Right forelimb (tissue), 1 donor: ENCODE measurements at regions not wholly inside any gene's neighbourhood (a gene's known extent, or its start where the extent isn't known, plus 50 kb on each side); places are given as distances from the start of the nearest gene placed in this dataset.
"Not testable (repeated sequence)": the region's sequence is repeated elsewhere in the genome, so short reads cannot be mapped to it uniquely, and the experiment has no call there.

Experiments
- DNase-seq: peaks from one replicate; pipeline ENCODE4 v3.0.0-alpha.2; 2018

DNA sequence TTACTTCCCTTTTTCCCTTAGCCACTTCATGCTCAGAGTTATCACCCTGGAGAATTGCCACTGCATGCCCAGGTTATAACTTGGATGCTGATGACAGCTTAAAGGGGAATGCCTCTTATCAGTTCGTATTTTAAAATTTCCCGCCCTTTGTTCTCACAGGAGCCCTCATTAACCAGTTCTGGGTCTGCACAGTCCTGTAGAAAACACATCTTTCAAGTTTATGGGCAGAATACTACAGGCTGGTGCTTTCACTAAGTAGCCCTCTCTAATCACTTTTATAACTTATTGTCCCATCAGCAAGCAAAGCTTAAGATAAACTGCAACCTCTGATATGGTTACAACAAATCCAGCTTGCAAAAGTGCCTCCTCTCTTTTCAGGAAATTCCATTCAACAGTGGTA is 587.3 kb upstream of the UBE2E2 start:
- DNase-seq: no peak

DNA sequence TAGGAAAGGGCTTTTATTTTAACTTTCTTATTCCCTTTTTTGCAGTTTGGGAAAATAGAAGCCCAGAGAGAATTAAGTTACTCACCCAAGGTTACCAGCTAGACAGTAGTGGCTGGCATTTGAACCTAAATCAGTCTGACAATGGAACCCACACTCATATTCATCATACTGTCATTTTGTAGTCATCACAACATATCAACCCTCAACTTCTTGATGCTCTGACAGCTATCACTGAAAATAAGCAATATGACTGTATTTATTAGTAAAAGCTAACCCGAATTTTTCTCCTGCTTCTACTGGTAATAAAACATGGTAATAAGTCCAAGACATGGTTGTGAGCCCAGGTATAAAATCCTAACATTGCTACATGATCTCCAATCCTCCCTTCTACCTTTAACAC is 585.8 kb upstream of the UBE2E2 start:
- DNase-seq: no peak

DNA sequence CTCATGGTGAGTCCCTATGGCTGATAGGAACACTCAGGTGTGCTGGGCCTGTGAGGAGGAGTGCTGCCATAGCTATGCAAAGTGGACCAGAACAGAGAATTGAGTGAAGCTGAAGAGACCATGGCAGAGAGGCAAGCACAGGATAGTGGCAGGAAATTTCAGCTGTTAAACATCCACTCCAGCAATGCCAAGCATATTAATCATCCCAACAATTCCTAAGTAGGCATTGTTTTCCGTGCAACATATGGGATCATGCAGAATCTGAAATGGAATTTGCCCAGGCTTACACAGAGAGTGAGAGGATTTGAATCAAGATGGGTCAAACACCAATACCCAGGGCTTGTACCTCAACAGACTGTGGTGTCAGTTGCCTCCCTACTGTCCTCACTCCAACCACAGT is 582.6 kb upstream of the UBE2E2 start:
- no peak for DNase-seq

DNA sequence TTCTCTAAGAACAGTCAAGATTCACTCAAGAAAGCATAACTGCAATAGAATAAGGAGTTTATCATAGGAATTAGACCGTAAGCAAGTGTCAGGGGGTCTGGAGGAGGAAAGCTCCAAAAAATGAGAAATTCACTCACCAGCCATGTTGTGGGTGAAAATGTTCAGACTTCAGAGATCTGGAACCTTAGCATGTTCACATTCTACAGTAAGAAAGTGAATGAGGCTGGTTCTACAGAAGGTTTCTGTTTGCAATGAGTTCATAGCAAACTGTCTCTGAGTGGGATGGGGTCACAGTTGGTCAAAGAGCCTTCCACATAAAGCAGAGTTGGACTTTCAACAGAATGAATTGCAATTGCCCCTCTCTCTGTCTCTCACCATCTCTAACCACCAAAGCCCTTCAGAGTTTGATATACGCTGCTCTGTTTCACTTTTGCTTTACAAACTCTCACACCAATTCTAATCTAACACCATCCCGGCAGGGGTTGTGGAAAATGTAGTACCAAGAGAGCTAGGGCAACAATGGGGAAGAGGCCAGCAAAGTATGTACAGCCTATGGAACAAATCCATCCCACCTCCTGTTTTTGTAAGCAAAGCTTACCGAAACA is 581.8 kb upstream of the UBE2E2 start:
- DNase-seq: no peak

DNA sequence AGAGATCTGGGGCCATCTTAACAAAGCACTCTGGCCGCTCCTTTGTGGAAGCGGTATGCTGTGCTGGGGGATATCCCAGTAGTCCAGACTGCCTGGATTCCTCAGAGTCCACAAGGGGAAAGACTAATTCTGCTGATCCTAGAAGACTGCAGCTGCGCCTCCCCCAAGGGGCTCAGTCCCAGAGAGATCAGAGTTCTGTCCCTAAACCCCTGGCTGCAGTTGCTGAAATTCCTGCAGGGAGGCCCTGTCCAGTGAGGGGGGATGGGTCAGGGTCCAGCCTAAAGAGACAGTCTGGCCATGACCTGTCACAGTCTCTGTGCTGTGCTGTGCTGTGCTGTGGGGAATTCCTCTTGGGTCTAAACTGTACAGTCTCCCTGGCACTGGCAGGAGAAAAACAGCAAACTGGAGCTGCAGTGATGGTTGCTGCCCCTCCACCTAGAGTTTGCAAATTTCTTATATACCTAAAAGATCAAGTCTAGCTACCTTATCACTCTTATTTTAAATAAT is 575.1 kb upstream of the UBE2E2 start:
- no peak for DNase-seq

DNA sequence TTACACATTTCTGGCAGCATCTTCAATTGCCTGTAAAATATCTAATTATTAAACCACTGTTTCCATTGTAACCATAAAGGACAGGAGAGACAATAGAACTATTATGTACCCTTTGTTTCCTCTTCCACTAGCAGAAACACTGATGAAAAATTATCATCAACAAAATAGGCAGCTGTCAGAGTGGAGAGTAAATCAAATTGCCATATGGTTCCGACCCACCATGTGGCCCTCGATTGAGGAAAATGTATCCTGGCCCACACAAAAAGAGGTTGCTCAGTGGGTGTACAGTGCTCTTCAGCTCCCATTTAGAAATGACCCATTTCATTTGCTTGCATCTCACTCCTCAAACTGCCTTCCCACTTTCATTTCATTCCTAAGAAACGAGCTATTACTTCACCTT is 570.6 kb upstream of the UBE2E2 start:
- DNase-seq: no peak

DNA sequence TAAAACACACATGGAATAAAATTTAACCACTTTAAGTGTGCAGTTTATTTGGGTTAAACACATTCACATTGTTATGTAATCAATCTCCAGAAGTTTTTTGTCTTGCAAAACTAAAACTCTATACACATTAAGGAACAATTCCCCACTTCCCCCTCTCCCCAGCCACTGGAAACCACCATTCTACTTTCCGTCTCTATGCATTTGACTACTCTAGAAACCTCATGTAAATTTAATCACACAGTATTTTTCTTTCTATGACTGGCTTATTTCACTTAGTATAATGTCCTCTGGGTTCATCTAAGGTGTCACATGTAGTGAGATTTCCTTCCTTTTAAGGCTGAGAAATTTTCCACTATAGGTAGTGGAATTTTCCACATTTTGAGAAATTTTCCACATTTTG is 568.7 kb upstream of the UBE2E2 start:
- no peak for DNase-seq

DNA sequence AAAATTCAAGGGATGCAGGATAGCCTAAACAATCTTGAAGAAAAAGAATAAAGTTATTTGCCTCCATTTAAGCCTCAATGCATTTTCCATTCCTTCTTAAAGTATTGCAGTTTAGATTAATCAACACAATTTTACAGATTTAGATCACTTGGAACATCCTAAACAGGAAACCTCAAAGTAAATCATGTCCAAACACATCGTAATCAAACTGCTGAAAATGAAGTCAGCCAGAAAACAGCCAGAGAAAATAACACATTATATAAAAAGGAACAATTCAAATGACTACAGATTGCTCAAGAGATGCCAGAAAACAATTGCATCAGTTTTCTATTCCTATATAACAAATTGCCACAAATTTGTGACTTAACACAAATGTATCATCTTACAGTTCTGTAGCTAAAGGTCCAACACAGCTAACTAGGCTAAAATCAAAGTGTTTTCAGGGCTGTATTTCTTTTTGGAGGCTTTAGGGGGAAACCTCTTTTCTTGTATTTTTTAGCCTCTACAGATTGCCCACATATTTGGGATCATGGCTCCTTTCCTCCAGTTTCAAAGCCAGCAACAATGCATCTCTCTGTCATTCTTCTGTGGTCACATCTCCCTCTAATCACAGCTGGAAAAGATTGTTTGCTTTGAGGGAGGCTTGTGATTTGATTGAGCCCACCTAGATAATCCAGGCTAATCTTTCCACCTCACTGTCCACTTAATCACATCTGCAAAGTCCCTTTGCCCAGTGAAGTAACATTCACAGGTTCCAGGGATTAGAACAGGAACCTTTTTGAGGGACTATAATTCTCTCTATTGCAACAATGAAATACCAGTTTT is 543.3 kb upstream of the UBE2E2 start:
- no peak for DNase-seq

DNA sequence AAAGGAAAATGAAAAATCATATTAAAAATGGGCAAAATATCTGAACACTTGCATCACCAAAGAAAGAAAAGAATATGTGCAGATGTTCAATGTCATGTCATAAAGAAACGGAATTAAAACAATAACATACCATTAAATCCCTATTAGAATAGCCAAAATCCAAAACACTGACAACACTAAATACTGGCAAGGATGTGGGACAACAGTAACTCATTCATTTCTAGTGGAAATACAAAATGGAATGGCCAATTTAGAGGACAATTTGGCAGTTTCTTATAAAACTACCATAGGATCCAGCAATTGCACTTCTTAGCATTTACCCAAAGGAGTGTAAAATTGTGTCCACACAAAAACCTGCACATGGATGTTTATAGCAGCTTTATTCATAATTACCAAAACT is 542.5 kb upstream of the UBE2E2 start:
- no peak for DNase-seq

DNA sequence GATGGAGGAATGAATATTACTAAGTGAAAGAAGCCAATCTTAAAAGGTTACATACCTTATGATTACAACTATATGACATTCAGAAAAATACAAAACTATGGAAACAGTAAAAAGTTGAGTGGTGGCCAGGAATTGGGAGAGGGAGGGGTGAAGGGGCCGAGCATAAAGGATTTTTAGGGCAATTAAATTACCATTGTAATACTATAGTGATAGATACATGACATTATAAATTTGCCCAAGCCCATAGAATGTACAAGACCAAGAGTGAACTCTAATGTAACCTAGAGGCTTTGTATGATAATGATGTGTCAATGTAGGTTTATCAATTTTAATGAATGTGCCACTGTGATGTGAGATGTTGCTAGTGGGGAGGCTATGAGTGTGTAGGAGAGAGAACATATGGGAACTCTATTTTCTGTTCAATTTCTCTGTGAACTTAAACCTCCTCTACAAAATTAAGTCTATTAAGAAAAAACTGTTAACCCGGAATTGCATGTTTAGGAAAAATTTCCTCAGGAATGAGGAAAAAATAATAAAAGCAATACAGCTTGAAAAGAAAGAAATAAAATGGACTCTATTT is 541.9 kb upstream of the UBE2E2 start:
- DNase-seq: no peak

DNA sequence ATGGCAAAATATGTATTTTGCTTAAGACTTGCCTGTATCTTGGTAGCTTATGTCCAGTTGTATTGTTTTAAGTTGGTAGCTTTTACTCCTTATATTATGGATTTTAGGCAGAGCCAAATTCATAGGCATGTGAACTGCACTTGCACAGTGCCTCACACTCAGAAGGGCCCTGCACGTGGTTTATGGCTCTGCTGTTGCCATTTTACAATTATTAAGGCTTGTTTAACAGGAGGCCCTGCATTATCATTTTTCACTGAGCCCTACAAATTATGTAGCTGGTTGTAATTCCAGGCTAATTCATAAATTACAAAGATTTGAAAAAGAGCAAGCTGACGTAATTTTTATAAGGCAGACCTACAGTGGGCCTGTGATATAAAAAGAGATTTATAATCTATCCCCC is 537.6 kb upstream of the UBE2E2 start:
- no peak for DNase-seq

DNA sequence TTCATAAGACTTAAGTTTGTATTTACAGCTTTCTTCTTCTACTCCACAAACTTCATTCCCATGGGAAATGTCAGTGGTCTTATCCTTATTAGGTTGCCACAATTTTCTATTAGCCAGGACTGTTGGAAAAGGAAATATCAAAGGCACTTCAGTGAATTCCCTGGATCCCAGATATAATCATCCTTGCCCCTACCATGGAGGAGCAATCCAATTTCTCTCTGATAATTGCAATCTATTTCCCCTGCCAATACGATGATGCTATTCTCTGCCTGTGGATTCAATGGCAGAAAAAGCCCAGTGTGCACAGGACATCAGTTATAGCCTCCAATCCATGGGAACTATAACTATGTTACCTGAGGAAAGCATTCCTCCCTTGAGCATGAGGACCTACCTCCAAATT is 536.4 kb upstream of the UBE2E2 start:
- no peak for DNase-seq

DNA sequence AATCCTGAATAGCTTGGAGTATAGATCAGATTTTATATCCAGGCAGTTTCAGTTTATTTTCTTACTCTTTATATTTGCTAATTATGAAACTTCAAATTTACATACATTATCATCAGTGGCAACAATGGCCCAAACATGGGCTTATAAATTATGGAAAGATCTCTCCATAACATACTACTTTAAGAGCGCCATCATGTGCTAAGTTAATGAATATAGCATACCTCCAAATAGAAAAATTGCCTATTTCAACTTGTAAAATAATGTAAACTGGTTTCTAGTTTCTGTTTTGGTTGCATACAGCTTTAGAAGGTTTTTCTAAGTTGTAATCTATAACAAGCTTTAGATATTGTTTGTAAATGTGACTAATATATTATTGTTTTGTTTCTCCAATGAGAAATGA is 531.3 kb upstream of the UBE2E2 start:
- no peak for DNase-seq

DNA sequence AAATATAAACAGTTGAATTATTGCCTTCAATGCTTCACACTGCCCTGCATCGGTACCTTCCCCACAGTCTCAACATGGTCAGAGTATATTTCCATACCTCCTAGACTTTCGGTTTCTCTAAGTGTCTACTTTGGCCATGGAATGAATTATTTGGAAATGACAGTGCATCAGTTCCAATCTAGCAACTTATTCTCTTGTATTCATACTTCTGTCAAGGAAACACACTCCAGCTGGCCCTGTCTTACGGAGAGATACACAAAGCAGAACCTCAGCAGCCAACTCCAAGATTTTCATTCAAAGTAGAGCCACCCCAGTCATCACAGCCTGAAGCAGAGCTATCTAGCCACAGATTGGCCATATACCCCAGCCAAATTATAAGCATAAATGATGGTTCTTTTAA is 518.4 kb upstream of the UBE2E2 start:
- DNase-seq: no peak

DNA sequence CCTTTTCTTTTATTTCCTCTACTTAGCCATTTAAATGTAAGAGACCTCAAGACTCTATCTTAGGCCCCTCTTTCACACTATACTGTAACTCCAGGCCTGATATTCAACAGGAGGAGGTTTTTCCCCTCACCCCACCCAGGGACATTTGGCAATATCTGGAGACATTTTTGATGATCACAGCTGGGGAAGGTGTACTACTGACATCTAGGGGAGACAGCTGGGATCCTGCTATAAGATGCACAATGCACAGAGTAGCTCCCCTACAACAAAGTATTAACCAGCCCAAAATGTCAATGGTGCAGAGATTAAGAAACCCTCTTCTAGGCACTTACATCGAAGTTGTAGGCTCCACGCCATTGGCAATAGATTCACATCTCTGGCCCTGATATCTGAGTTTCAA is 517.5 kb upstream of the UBE2E2 start:
- DNase-seq: no peak

DNA sequence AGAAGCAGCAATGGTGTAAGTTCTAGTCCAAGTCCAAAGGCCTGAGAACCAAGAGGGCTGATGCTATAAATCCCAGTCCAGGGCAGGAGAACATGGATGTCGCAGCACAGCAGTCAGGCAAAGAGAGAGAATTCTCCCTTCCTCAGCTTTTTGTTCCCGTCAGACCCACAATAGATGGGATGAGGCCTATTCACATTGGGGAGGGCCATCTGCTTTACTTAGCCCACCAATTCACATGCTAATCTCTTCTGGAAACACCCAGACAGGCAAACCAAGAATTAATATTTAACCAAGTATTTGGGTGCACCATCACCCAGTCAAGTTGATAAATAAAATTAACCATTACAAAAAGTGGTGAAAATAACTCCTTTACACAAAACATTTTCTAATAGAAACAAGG is 511.7 kb upstream of the UBE2E2 start:
- DNase-seq: no peak

DNA sequence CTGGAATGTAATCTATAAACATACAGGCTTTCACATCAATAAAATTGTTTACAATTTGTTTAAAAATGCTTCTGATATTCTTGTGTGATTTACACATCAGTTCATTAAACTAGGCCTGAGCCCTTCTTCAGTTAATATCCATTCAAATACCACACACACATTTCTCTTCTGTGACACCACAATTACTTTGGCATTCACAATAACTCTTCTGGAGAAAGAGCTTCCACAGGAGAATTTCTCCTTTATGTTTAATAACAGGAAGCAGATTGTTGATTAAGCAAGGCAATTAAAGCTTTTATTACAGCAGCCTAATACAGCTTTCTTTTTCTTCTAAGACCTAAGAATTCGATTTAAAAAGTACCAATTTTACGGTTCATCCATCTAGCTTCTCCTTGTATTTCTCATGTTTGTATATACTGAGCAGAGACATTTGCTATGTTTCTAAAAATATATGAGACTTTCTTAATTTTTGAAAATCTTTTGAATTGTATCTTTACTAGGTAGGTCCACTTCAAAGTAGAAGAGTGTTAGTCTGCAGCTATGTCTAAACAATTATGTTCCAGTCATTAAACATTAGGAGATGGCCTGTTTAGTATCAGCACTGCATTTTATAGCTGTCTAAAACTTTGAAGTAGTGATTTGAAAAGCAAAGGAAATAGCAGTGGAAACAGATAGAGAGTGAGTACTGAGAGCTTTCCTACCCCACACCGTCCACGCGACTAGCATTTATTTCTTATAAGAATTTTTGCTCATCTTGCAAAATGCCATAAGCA is 511.1 kb upstream of the UBE2E2 start:
- DNase-seq: no peak

DNA sequence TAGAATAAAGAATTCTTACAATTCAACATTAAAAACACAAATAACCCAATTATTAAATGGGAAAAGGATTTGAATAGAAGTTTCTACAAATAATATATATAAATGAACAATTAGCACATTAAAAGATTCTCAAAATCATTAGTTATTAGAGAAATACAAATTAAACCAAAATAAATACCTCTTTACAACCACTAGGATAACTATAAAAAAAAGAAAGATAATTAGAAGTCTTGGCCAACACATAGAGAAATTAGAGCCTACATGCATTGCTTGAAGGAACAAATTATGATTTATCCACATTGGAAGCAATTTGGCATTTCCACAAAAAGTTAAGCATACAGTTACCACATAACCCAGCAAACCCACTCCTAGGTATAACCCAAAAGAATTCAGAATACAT is 502.3 kb upstream of the UBE2E2 start:
- no peak for DNase-seq

DNA sequence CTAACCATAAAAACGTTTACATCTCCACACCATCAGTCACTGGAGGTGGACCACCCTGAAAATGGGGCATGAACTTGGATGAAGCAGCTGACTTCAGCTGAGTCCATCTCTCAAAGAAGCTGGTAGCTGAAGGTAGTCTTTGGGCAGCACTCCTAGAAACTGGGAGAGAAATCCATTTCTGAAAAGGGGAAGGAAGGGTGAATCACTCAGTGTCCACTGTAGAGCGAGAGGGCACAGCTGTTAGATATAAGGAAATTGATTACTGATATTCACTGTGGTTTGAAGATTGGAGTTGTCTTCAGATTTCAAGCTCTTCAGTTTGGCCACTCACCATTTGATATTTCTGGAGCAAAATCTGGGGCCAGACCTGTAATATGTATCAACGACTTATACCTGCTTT is 499.0 kb upstream of the UBE2E2 start:
- DNase-seq: no peak

DNA sequence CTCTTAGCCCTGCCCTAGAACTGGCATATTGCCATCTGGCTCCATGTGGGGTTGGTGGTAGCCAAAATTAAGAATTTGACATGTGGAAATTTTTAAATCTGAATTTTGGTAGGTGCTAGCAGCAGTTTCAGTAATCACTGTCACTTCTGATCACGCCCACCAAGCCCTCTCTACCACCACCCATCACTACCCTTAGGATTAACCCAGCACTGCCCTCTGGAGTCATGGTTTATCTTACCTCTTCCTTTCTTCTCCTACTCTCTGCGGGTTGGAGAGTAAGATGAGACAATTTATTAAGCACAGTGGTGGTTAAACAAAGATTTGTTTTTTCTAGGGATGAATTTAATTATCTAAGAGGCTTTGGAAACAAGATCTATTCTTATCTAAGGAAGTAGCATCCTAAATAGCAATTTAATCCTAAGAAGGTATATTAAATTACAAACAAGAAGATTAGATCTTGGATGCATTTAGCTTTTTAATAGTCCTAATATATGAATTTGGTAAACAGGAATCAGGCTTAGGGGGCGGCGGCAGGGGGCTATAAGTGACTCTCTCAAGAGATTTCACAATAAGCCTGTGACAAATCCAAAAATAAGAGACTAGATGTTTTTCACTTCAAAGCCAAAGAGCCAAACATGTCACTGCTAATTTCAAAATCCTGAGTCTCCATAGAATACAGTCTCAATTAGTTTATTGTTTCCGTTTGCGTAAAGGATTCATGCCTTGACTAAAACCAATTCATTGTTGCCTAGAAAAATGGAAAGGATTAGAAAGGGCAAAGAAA is 498.4 kb upstream of the UBE2E2 start:
- no peak for DNase-seq

DNA sequence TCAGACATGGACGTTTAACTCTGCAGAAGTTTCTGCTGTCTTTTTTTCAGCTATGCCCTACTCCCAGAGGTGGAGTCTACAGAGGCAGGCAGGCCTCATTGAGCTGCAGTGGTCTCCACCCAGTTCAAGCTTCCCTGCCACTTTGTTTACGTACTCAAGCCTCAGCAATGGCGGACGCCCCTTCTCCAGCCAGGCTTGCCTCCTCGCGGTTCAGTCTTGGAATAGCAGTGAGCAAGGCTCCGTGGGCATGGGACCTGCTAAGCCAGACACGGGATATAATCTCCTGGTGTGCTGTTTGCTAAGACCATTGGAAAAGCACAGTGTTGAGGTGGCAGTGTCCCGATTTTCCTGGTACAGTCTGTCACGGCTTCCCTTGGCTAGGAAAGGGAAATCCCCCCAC is 496.2 kb upstream of the UBE2E2 start:
- DNase-seq: not testable (repeated sequence)

DNA sequence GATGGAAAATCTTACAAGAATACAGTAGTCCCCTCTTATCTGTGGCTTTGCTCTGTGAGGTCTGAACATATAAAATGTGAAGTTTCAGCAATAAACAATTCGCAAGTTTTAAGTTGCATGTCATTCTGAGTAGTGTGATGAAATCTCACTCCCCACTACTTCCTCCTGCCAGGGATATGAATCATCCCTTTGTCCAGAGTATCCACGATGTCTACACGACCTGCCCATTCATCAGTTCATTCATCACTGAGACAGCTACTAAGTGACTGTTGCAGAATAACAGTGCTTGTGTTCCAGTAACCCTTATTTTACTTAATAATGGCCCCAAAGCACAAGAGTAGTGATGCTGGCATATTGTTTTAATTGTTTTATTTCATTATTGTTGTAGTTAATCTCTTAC is 489.2 kb upstream of the UBE2E2 start:
- DNase-seq: no peak

DNA sequence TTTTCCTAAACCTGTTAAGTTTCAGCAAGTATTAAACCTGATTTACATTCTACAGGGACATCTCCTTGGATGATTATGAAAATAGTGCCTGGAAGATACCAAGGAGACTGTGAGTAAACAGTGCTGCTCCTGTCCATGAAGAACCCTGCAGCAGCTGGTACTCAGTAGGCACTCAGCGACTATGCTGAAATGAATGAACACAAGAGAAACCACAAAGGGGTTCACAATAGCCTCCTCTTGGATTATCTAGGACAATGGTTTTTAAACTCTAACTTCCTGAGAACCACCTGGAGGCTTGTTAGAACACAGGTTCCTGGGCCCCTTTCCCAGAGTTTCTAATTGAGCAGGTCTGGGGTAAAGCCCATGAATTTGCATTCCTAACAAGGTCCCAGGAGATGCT is 488.4 kb upstream of the UBE2E2 start:
- no peak for DNase-seq
